ENCODE measurements at regions not wholly inside any gene's neighbourhood (a gene's known extent, or its start where the extent isn't known, plus 50 kb on each side); places are given as distances from the start of the nearest gene placed in this dataset.
"Not testable (repeated sequence)": the region's sequence is repeated elsewhere in the genome, so short reads cannot be mapped to it uniquely, and the experiment has no call there.

DNA sequence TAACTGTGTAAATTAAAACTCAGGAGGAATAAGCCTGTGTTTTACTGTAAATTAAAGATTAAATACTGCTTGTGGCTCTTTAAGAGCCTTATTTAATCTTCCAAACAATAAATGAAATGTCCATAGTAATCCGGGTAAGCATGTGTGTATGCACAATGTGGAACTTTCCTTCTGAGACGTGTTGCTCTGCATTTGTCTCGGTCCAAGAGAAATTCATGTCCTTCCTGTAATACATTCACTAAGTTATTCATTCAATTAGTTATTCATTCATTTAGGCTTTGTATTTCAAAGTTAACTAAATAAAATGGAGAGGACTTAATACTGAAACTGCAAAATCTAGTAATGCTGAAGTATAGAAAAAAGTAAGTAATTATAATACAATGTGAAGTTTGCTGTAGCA lies 2728.8 kb downstream of the PCDH7 start:
- no peak for DNase-seq

DNA sequence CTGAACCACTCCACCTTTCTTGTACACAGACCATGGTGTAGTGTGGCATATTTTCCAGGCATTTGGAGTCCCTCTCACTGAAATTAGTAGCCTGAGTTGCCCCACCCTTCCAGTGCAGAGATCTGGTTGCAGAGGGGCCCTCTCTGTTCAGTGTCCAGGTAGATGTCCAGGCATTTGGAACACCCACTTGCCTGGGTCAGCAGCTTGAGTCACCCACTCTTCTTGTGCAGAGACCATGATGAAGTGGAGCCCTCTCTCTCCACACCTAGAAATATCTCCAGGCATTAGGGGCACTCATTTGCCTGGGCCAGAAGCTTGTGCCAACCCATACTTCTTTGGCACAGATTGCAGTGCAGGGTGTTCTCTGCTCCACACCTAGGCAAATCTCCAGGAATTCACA lies 2733.3 kb downstream of the PCDH7 start:
- no peak for DNase-seq

- no peak for DNase-seq
Observed at GRCh38 chr4:33453916-33454315, 2733.7 kb downstream of the PCDH7 start.

DNA sequence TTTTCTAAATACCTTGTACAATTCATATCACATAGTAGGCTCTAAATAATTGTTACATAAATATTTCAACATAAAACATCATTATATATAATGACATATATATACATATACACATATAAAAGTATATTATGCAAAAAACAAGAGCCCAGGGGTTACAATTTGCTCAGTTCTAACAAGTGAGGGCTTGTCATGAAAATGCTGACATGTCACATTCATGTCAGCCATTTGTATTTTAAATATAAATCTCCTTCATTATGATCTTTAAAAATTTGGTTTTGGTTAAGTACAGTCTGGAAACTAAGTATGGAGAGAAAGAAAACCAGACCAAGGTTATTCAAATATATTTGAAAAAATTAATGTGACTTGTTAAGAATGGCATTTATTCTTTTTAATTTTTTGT lies 2745.4 kb downstream of the PCDH7 start:
- no peak for DNase-seq

DNA sequence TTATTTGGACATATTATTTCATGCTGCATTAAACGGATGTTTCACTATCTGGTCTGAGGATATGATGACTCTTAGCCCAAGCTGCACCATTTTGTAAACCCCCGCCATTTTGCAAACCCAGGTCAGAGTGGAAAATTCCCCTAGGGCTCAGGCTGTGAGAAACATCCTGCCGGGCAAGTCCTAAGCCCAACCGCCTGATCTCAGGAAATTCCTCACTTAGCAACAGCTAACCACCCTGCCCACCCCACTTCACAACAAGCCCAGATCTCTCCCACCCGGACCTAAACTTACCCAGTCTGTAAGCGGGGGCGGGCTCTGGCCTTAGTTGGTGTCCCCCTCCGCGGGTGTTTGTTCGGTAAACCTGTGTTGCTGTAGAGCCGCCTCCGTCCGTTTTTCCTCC lies 2747.1 kb downstream of the PCDH7 start:
- no peak for DNase-seq

DNA sequence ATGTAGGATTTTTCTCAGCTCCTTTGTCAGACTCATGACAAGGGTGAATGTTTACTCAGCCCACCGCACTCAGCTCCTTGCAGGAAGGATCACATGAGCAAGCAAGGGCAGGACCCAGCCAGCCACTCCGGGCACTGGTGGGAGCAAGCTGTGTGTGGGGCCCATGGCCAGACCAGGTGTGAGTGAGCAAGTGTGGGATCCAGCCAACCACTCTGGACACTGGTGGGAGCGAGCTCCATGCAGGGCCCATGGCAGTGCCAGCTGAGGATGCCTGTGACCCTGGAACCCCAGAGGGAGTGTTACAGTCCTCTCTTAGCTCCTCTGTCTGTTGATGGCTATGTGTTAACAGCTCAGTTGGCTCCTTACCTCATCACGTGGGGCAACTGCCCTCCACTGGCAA lies 2750.6 kb downstream of the PCDH7 start:
- no peak for DNase-seq

GRCh38 chr4:33477715-33478114 lies 2757.5 kb downstream of the PCDH7 start:
- no peak for DNase-seq

GRCh38 chr4:33482773-33483172 lies 2761.5 kb downstream of the ARAP2 start:
- DNase-seq: no peak

DNA sequence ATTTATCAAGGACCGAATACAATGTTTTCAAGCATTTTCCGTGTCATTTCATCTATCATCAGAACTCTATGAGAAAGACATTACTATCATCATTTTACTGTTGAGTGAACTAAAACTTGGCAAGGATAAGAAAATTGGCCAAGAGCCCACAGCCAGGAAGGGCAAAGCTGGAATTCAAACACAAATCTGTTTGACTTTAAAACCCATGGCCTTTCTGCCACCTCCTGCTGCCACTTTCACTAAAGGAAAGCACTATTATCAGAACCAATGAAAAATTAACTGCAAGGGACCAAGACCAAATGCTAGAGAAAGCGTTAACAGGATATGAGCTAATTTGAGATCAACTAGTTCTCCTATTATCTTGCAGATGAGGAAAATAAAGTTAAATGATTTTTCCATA lies 2759.2 kb downstream of the ARAP2 start:
- DNase-seq: no peak

GRCh38 chr4:33493231-33493630 lies 2751.1 kb downstream of the ARAP2 start:
- DNase-seq: no peak

DNA sequence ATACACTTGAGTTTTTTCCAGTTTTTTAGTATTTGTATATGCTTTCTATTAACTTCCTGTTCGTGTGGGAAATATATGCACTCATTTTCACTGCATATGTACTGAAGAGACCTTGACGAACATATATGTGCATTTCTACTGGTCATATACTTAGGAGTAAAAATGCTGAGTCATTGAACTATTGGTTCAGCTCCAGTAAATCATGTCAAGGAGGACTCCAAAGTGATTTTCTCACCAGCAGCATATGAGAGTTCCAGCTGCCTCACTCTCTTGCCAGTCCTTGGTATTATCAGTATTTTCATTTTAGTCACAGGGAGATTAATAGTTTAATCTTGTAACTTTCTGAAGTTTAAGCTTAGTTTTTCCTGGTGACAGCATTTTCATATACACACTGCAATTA lies 2750.2 kb downstream of the ARAP2 start:
- no peak for DNase-seq

DNA sequence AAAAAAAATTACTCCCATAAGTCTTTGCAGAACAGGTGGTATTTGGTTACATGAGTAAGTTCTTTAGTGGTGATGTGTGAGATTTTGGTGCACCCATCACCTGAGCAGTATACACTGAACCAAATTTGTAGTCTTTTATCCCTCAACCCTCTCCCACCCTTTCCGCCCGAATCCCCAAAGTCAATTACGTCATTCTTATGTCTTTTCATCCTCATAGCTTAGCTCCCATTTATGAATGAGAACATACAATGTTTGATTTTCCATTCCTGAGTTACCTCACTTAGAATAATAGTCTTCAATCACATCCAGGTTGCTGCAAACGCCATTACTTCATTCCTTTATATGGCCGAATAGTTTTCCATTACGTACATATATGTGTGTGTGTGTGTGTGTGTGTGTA lies 2742.7 kb downstream of the ARAP2 start:
- DNase-seq: not testable (repeated sequence)

DNA sequence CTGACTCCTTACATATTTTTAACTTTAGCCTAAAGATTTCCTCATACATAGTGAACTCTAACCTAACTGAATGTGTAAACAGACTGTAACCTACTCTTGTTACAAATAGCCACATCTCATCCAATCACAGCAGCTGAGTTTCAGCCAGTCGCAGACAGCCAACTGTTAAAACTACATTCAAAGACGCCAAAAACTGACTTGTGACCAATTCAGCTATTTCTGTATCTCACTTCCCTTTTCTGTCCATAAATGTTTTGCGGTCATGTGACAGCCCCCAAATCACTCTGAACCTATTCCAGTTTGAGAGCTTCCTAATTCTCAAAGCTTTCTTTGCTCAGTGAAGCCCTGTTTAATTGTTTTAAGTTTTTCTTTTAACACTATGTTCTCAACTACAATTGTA lies 2731.9 kb downstream of the ARAP2 start:
- DNase-seq: no peak

- no peak for DNase-seq
Observed at GRCh38 chr4:33518856-33519255, 2725.5 kb downstream of the ARAP2 start.

- DNase-seq: no peak
Observed at GRCh38 chr4:33532821-33533220, 2711.5 kb downstream of the ARAP2 start.

GRCh38 chr4:33536898-33537297 lies 2707.4 kb downstream of the ARAP2 start:
- no peak for DNase-seq

DNA sequence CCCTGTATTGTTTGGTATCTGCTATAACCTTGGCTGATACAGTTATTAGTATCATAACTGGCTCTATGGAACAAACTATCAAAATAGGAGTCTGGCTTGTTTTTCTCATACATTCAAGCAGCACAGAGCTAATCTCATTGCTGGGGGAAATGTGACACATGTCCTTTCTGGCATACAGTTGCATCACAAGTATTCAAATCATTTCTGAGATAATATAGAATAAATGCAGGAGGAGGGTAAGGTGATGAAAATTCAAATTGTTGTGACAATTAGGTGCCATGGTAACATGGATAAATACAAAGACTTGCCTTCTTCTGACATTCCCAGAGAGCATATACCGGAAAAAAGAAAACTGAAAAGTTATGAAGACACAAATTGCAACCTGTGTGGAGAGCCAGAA lies 2706.8 kb downstream of the ARAP2 start:
- DNase-seq: no peak

DNA sequence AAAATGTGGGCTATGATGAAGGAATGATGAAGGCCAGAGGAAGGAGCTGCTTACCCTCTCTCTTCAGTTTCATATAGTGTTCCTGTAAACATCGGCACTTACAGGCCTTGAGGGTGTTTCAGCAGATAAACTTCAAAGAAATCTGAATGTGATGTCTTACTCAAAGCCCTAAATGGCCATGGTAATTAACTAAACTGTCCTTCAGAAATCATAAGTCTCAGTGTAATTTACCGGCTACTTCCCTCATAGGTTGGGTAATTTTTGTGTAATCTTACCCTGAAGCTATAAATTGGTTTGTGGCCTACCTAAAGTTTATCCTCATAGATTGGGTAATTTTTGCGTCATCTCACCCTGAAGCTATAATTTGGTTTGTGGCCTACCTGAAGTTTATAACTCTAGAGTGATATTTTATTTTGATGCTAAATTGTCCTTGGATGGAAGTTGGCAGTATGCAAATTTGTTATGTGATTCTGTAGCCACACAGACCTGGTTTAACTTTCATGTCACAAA lies 2700.3 kb downstream of the ARAP2 start:
- DNase-seq: no peak

GRCh38 chr4:33551244-33551643 lies 2693.1 kb downstream of the ARAP2 start:
- DNase-seq: no peak

DNA sequence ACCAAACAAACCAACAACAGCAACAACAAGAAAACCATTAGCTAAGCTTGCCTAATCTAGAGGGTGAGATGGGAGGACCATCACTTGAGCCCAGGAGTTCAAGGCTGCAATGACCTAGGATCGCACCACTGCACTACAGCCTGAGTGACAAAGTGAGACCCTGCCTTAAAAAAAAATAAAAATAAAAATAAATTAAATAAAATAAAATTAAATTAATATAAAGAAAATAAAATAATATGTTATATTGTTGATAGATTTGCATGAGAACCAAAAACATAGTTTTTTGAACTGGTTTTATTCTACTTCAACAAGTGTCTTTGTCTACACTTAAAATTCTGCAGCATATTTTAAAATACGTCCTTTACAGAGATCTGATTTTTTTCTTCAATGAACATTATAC lies 2683.1 kb downstream of the ARAP2 start:
- no peak for DNase-seq

GRCh38 chr4:33566649-33567048 lies 2677.7 kb downstream of the ARAP2 start:
- no peak for DNase-seq

- DNase-seq: no peak
Observed at GRCh38 chr4:33577791-33578190, 2666.5 kb downstream of the ARAP2 start.

- no peak for DNase-seq
Observed at GRCh38 chr4:33579951-33580350, 2664.4 kb downstream of the ARAP2 start.

- no peak for DNase-seq
Observed at GRCh38 chr4:33592701-33593100, 2651.6 kb downstream of the ARAP2 start.

GRCh38 chr4:33606951-33607350 lies 2637.4 kb downstream of the ARAP2 start:
- no peak for DNase-seq

DNA sequence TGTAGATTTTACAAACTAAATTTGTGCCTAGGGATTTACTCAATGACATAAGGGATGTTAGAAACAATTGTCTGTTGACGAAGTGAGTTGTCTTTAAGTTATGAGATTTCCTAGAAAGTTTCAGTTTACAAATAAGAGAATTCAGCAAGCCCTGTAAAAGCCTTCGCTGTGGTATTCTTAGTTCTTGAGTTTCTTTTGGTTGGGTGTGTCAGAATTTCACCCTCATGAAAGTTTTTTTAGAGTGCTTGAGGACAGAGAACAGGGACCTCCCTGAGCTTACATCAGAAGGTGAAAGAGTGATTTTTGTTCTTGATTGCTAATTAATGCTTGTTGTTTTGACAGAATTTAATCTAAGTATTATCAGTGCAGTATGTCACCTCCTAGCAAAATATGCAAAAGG lies 2628.2 kb downstream of the ARAP2 start:
- DNase-seq: no peak

Measured in NCI-H774 (cell line).